COR-L47 (cell line): ENCODE measurements at regions not wholly inside any gene's neighbourhood (a gene's known extent, or its start where the extent isn't known, plus 50 kb on each side); places are given as distances from the start of the nearest gene placed in this dataset.
"Not testable (repeated sequence)": the region's sequence is repeated elsewhere in the genome, so short reads cannot be mapped to it uniquely, and the experiment has no call there.

Experiments
- DNase-seq: peaks from one replicate; lab custom pipeline; 2025; lab: John Stamatoyannopoulos, UW

- DNase-seq = no peak
Observed at GRCh38 chr3:86794361-86795065, 196.4 kb downstream of the VGLL3 start.

GRCh38 chr3:86793786-86794185, 197.2 kb downstream of the VGLL3 start:
- DNase-seq = no peak

- DNase-seq = no peak
Observed at GRCh38 chr3:86792316-86792715, 198.6 kb downstream of the VGLL3 start.

- DNase-seq = no peak
Observed at GRCh38 chr3:86790884-86791549, 199.9 kb downstream of the VGLL3 start.

GRCh38 chr3:86788371-86788770, 202.6 kb downstream of the VGLL3 start:
- no peak for DNase-seq

- no peak for DNase-seq
Observed at GRCh38 chr3:86787091-86787490, 203.9 kb downstream of the VGLL3 start.

- DNase-seq = peak; percentile 5
Observed at GRCh38 chr3:86785386-86785785, 205.6 kb downstream of the VGLL3 start.

- no peak for DNase-seq
Observed at GRCh38 chr3:86782866-86783265, 208.1 kb downstream of the VGLL3 start.

- no peak for DNase-seq
Observed at GRCh38 chr3:86782286-86782685, 208.7 kb downstream of the VGLL3 start.

GRCh38 chr3:86774082-86774691, 216.8 kb downstream of the VGLL3 start:
- peak; percentile 4 for DNase-seq

- no peak for DNase-seq
Observed at GRCh38 chr3:86772699-86773098, 218.2 kb downstream of the VGLL3 start.

GRCh38 chr3:86771741-86772512, 219.0 kb downstream of the VGLL3 start:
- no peak for DNase-seq

GRCh38 chr3:86766331-86766730, 224.6 kb downstream of the VGLL3 start:
- DNase-seq = no peak

- not testable (repeated sequence) for DNase-seq
Observed at GRCh38 chr3:86757322-86758179, 233.4 kb downstream of the VGLL3 start.

- no peak for DNase-seq
Observed at GRCh38 chr3:86748015-86748414, 242.9 kb downstream of the VGLL3 start.

GRCh38 chr3:86744051-86744450, 246.9 kb downstream of the VGLL3 start:
- no peak for DNase-seq

GRCh38 chr3:86743233-86743632, 247.7 kb downstream of the VGLL3 start:
- DNase-seq = no peak

- no peak for DNase-seq
Observed at GRCh38 chr3:86740751-86741150, 250.2 kb downstream of the VGLL3 start.

- no peak for DNase-seq
Observed at GRCh38 chr3:86739244-86739643, 251.7 kb downstream of the VGLL3 start.

GRCh38 chr3:86738684-86739083, 252.3 kb downstream of the VGLL3 start:
- DNase-seq = no peak

- no peak for DNase-seq
Observed at GRCh38 chr3:86737517-86737916, 253.4 kb downstream of the VGLL3 start.

GRCh38 chr3:86733257-86733656, 257.7 kb downstream of the VGLL3 start:
- DNase-seq = no peak
